DND-41 (cell line): ENCODE measurements at regions not wholly inside any gene's neighbourhood (a gene's known extent, or its start where the extent isn't known, plus 50 kb on each side); places are given as distances from the start of the nearest gene placed in this dataset.
A peak's percentile ranks its signal among the peaks of the same experiment; 100 is the strongest.
"Not testable (repeated sequence)": the region's sequence is repeated elsewhere in the genome, so short reads cannot be mapped to it uniquely, and the experiment has no call there.

Source experiments
- ATAC-seq: fragments of 200-7000 bp; cut with Tn5 transposase; 3 replicates; pipeline ENCODE4 v1.9.1; 2021; ENCODE audit warnings: low read depth; ENCODE audit not compliant: insufficient read depth
- DNase-seq: peaks from one replicate; pipeline ENCODE4 v3.0.0-alpha.2; 2020
- H2AFZ ChIP-seq: 2 replicates; pipeline ENCODE4 v1.6.0; 2012; ENCODE audit warnings: low read depth, low read length
- H3K27ac ChIP-seq: 2 replicates; pipeline ENCODE4 v1.5.1; 2012; ENCODE audit warnings: low read length, inconsistent platforms
- H3K27me3 ChIP-seq: fragments of 200-600 bp; sonication (generic); 2 replicates; pipeline ENCODE4 v1.6.0; 2012; ENCODE audit warnings: low read length, mild to moderate bottlenecking, inconsistent platforms; ENCODE audit not compliant: insufficient read depth, poor library complexity
- H3K36me3 ChIP-seq: 2 replicates; pipeline ENCODE4 v1.5.1; 2012; ENCODE audit warnings: low read length, inconsistent platforms; ENCODE audit not compliant: insufficient read depth
- H3K4me1 ChIP-seq: 2 replicates; pipeline ENCODE4 v1.5.1; 2012; ENCODE audit warnings: mild to moderate bottlenecking, low read length; ENCODE audit not compliant: insufficient read depth
- H3K4me2 ChIP-seq: 2 replicates; pipeline ENCODE4 v1.6.0; 2012; ENCODE audit warnings: mild to moderate bottlenecking, moderate library complexity, low read length, inconsistent platforms; ENCODE audit not compliant: insufficient read depth
- H3K4me3 ChIP-seq, 2 experiments: fragments of 200-600 bp in 1 of 2; shearing (Covaris generic) in 1 of 2; 2 replicates each; pipeline ENCODE4 v1.5.1; 2012 to 2016; ENCODE audit warnings: inconsistent platforms in 2 of 2, low read length in 2 of 2, mild to moderate bottlenecking in 2 of 2, low read depth in 1 of 2, moderate library complexity in 1 of 2
- H3K79me2 ChIP-seq: 2 replicates; pipeline ENCODE4 v1.6.0; 2012; ENCODE audit warnings: low read length, inconsistent platforms; ENCODE audit not compliant: insufficient read depth
- H3K9ac ChIP-seq: 2 replicates; pipeline ENCODE4 v1.6.0; 2012; ENCODE audit warnings: low read depth, mild to moderate bottlenecking, inconsistent platforms, low read length, moderate library complexity
- H3K9me3 ChIP-seq: 2 replicates; pipeline ENCODE4 v1.5.1; 2012; ENCODE audit warnings: low read length, moderate library complexity, mild to moderate bottlenecking, inconsistent platforms; ENCODE audit not compliant: insufficient read depth, severe bottlenecking
- H4K20me1 ChIP-seq: 2 replicates; pipeline ENCODE4 v1.6.0; 2012; ENCODE audit warnings: low read length; ENCODE audit not compliant: insufficient read depth
- TF ChIP-seq, protein P1 (sequence below): IDR thresholded peaks from 2 replicates; pipeline ENCODE4 v1.5.1; 2012; ENCODE audit warnings: borderline replicate concordance, low read length, moderate library complexity, mild to moderate bottlenecking; ENCODE audit not compliant: poor library complexity, severe bottlenecking; ENCODE audit errors: extremely low read depth

DNA sequence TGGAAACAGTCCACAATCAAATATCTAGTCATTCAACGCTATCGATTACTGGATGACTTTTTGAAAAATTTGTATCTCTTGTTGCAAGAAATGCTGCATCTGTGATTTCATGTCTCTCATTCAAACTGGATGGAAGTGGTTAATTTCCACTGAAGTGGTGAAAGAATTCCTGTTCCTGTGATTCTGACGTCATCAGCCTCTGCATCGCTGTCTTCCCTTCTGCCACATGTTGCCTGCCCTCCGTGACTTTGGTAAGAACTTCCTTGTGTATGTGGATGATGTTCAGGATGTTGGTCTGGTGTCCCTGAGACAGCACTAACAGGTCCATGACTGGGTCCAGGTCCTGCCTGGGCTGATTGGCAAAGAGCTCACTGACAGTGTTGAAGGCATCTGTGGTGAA is 84.8 kb upstream of the TEKT4 start:
- not testable (repeated sequence) for H3K4me2 ChIP-seq, H3K4me1 ChIP-seq, H3K9ac ChIP-seq, H4K20me1 ChIP-seq, H3K27ac ChIP-seq, H3K4me3 ChIP-seq, H3K9me3 ChIP-seq, ATAC-seq, H2AFZ ChIP-seq, H3K79me2 ChIP-seq, DNase-seq, H3K36me3 ChIP-seq, H3K27me3 ChIP-seq

GRCh38 chr2:94790169-94790568 is 81.1 kb upstream of the TEKT4 start:
- ATAC-seq, H3K36me3 ChIP-seq: not testable (repeated sequence)

GRCh38 chr2:94797235-94797634 is 74.0 kb upstream of the TEKT4 start:
- DNase-seq, H3K9ac ChIP-seq, ATAC-seq, H3K9me3 ChIP-seq, H3K27ac ChIP-seq, H2AFZ ChIP-seq, H3K79me2 ChIP-seq, H3K36me3 ChIP-seq, H3K4me2 ChIP-seq, H3K4me1 ChIP-seq, H3K27me3 ChIP-seq, H4K20me1 ChIP-seq, H3K4me3 ChIP-seq: not testable (repeated sequence)
- TF ChIP-seq, protein P1, sequence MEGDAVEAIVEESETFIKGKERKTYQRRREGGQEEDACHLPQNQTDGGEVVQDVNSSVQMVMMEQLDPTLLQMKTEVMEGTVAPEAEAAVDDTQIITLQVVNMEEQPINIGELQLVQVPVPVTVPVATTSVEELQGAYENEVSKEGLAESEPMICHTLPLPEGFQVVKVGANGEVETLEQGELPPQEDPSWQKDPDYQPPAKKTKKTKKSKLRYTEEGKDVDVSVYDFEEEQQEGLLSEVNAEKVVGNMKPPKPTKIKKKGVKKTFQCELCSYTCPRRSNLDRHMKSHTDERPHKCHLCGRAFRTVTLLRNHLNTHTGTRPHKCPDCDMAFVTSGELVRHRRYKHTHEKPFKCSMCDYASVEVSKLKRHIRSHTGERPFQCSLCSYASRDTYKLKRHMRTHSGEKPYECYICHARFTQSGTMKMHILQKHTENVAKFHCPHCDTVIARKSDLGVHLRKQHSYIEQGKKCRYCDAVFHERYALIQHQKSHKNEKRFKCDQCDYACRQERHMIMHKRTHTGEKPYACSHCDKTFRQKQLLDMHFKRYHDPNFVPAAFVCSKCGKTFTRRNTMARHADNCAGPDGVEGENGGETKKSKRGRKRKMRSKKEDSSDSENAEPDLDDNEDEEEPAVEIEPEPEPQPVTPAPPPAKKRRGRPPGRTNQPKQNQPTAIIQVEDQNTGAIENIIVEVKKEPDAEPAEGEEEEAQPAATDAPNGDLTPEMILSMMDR = peak; percentile 50

More at GRCh38 chr2:94790169-94790568, 81.1 kb upstream of the TEKT4 start:
- H3K9me3 ChIP-seq, H3K27ac ChIP-seq, H3K9ac ChIP-seq, DNase-seq, H3K4me3 ChIP-seq, H4K20me1 ChIP-seq, H2AFZ ChIP-seq, H3K4me2 ChIP-seq, H3K79me2 ChIP-seq, H3K4me1 ChIP-seq, H3K27me3 ChIP-seq: not testable (repeated sequence)
